AG04450 (cell line): ENCODE measurements at regions not wholly inside any gene's neighbourhood (a gene's known extent, or its start where the extent isn't known, plus 50 kb on each side); places are given as distances from the start of the nearest gene placed in this dataset.

Experiments
- CTCF ChIA-PET: fragments of 300-600, 350-600 bp; formaldehyde crosslinking; extraction: SDS; loops from one replicate; lab custom pipeline; 2022; ENCODE audit warnings: antibody characterized with exemption, inconsistent platforms; lab: Charles Lee
- POLR2A ChIA-PET: fragments of 350-600 bp; formaldehyde crosslinking; extraction: SDS; loops from one replicate; lab custom pipeline; 2021; ENCODE audit warnings: antibody characterized with exemption, inconsistent platforms; lab: Yijun Ruan, JAX
- DNase-seq: peaks from one replicate; pipeline ENCODE4 v3.0.0-alpha.2; 2011; ENCODE audit warnings: low read depth, low spot score
- H3K27ac ChIP-seq: one replicate; pipeline ENCODE4 v1.5.1; 2012; ENCODE audit warnings: low read depth, low read length, control low read depth
- H3K27me3 ChIP-seq: one replicate; pipeline ENCODE4 v1.6.0; 2012; ENCODE audit warnings: low read length; ENCODE audit not compliant: control insufficient read depth, insufficient read depth
- H3K4me3 ChIP-seq: 2 replicates; pipeline ENCODE4 v1.5.1; 2011; ENCODE audit warnings: mild to moderate bottlenecking, low read depth, low read length, control low read depth
- H3K9me3 ChIP-seq: 2 replicates; pipeline ENCODE4 v1.5.1; 2012; ENCODE audit warnings: low read length; ENCODE audit not compliant: control insufficient read depth, insufficient read depth
- CTCF ChIP-seq: IDR thresholded peaks from 2 replicates; pipeline ENCODE4 v1.5.1; 2011; ENCODE audit warnings: low read depth, low read length, control low read depth, inconsistent platforms

GRCh38 chr15:67914537-67915460, 75.0 kb upstream of the RNU6-1 start:
- H3K27ac ChIP-seq, result peak overlapping the region; percentile 21
- CTCF ChIA-PET, result interaction anchor here (0.6 kb wide), 1 partner anchor 238 kb away, joined by 4 read pairs; no protein-coding TSS in a partner anchor
- no peak for TF ChIP-seq CTCF
- H3K4me3 ChIP-seq, result no peak overlapping the region
- DNase-seq, result no peak
- POLR2A ChIA-PET, result interaction anchor here (0.6 to 1.3 kb wide), 3 partner anchors 13 to 431 kb away, joined by 3 to 7 read pairs (median 3); partner anchors contain the start of gene PIAS1
- H3K27me3 ChIP-seq, result no peaks in the 10 kb centered on the region
- H3K9me3 ChIP-seq, result peaks cover 14% of the 10 kb centered on the region

GRCh38 chr15:67915461-67916374, 75.9 kb upstream of the RNU6-1 start:
- no peak for DNase-seq
- Histone ChIP-seq H3K27me3 (no peaks in the 10 kb centered on the region), H3K9me3 (peaks cover 11% of the 10 kb centered on the region), H3K27ac (peak overlapping the region; percentile 11), H3K4me3 (no peak overlapping the region)
- TF ChIP-seq CTCF, result no peak
- POLR2A ChIA-PET, result interaction anchor here (1.3 kb wide), 2 partner anchors 12 to 138 kb away, joined by 3 to 7 read pairs; partner anchors contain the start of gene PIAS1
- CTCF ChIA-PET, result interaction anchor here (0.6 to 0.8 kb wide), 3 partner anchors 80 to 512 kb away, joined by 3 to 4 read pairs (median 4); no protein-coding TSS in a partner anchor

- peaks cover 11% of the 10 kb centered on the region for H3K9me3 ChIP-seq
- DNase-seq, result no peak
- H3K27me3 ChIP-seq, result no peaks in the 10 kb centered on the region
- no peak overlapping the region for H3K4me3 ChIP-seq
- no peak overlapping the region for H3K27ac ChIP-seq
- ChIA-PET CTCF (interaction anchor here (0.6 kb wide), 1 partner anchor 511 kb away, joined by 4 read pairs; no protein-coding TSS in a partner anchor), POLR2A (no interaction called here)
- no peak for TF ChIP-seq CTCF
Observed at GRCh38 chr15:67916565-67916964, 76.7 kb upstream of the RNU6-1 start.

GRCh38 chr15:67917037-67917436, 77.2 kb upstream of the RNU6-1 start:
- ChIA-PET POLR2A (no interaction called here), CTCF (no interaction called here)
- Histone ChIP-seq H3K27ac (peak overlapping the region; percentile 2), H3K4me3 (no peak overlapping the region), H3K27me3 (no peaks in the 10 kb centered on the region), H3K9me3 (peaks cover 11% of the 10 kb centered on the region)
- no peak for DNase-seq
- no peak for TF ChIP-seq CTCF
